OCI-LY7 (cell line): ENCODE measurements at regions not wholly inside any gene's neighbourhood (a gene's known extent, or its start where the extent isn't known, plus 50 kb on each side); places are given as distances from the start of the nearest gene placed in this dataset.

ENCODE experiments used
- CTCF ChIP-seq: fragments of 200-600 bp; sonication (generic); conservative IDR thresholded peaks from 2 replicates; pipeline ENCODE4 v1.5.1; 2014; ENCODE audit warnings: mild to moderate bottlenecking, antibody characterized with exemption, low read length, moderate library complexity, mixed read lengths
- EZH2phosphoT487 ChIP-seq: fragments of 200-600 bp; sonication (generic); IDR thresholded peaks from 2 replicates; pipeline ENCODE4 v1.6.1; 2018; ENCODE audit warnings: low read depth, borderline replicate concordance, mild to moderate bottlenecking, mixed run types, antibody characterized with exemption, low read length, moderate library complexity, mixed read lengths

GRCh38 chr3:144177649-144178048, 206.0 kb downstream of the DIPK2A start:
- TF ChIP-seq CTCF, result no peak
- TF ChIP-seq EZH2phosphoT487, result no peak
